A673 (cell line): ENCODE measurements at regions not wholly inside any gene's neighbourhood (a gene's known extent, or its start where the extent isn't known, plus 50 kb on each side); places are given as distances from the start of the nearest gene placed in this dataset.

Source experiments
- BruUV-seq: library from RNA; stranded (reverse); fragments of 400-500 nt; replicated peaks from 2 replicates; lab custom pipeline; 2021; lab: Mats Ljungman, UMichigan
- CTCF ChIA-PET: fragments of 300-600 bp; sonication (Branson Sonifier 250); formaldehyde crosslinking; loops from one replicate; lab custom pipeline; 2022; ENCODE audit warnings: antibody characterized with exemption; lab: Charles Lee
- POLR2A ChIA-PET: fragments of 300-600 bp; sonication (Branson Sonifier 250); formaldehyde crosslinking; loops from one replicate; lab custom pipeline; 2022; ENCODE audit warnings: antibody characterized with exemption; ENCODE audit not compliant: low non-redundant PET; lab: Charles Lee
- DNase-seq: peaks from one replicate; pipeline ENCODE4 v3.0.0-alpha.2; 2015; ENCODE audit warnings: low spot score
- H3K27ac ChIP-seq: fragments of 200-600 bp; sonication (generic); 2 replicates; pipeline ENCODE4 v1.5.1; 2016; ENCODE audit warnings: mixed run types, low read depth, mild to moderate bottlenecking, mixed read lengths, antibody characterized with exemption, low read length; ENCODE audit not compliant: poor library complexity, severe bottlenecking
- H3K27me3 ChIP-seq: fragments of 200-600 bp; sonication (generic); replicated peaks from 2 replicates; pipeline ENCODE4 v1.6.1; 2017; ENCODE audit warnings: mixed run types, low read depth, mild to moderate bottlenecking, mixed read lengths, antibody characterized with exemption, low read length; ENCODE audit not compliant: insufficient read depth, poor library complexity
- H3K36me3 ChIP-seq: fragments of 200-600 bp; sonication (generic); 2 replicates; pipeline ENCODE4 v1.6.1; 2016; ENCODE audit warnings: mixed run types, mild to moderate bottlenecking, mixed read lengths, antibody characterized with exemption, low read length; ENCODE audit not compliant: insufficient read depth, poor library complexity, severe bottlenecking
- H3K4me1 ChIP-seq: fragments of 200-600 bp; sonication (generic); 2 replicates; pipeline ENCODE4 v1.6.1; 2017; ENCODE audit warnings: mixed run types, mild to moderate bottlenecking, mixed read lengths, antibody characterized with exemption, low read length; ENCODE audit not compliant: insufficient read depth, poor library complexity, severe bottlenecking
- H3K4me3 ChIP-seq: fragments of 200-600 bp; sonication (generic); 2 replicates; pipeline ENCODE4 v1.5.1; 2016; ENCODE audit warnings: low read depth, mixed run types, mild to moderate bottlenecking, mixed read lengths, low read length; ENCODE audit not compliant: poor library complexity, severe bottlenecking
- H3K9me3 ChIP-seq: fragments of 200-600 bp; sonication (generic); 2 replicates; pipeline ENCODE4 v1.6.1; 2016; ENCODE audit warnings: mixed run types, low read depth, mild to moderate bottlenecking, mixed read lengths, antibody characterized with exemption, low read length; ENCODE audit not compliant: poor library complexity, severe bottlenecking
- EZH2 ChIP-seq: fragments of 200-600 bp; sonication (generic); IDR thresholded peaks from 2 replicates; pipeline ENCODE4 v1.6.1; 2017; ENCODE audit warnings: borderline replicate concordance, low read depth, mild to moderate bottlenecking, mixed read lengths, antibody characterized with exemption, low read length; ENCODE audit not compliant: poor library complexity, severe bottlenecking
- intact Hi-C: fragments of 100-400 bp; cut with micrococcal nuclease; formaldehyde crosslinking; loops from one replicate; pipeline ENCODE4 v1.10.0; 2022; ENCODE audit not compliant: unreplicated experiment
- TF ChIP-seq, protein P1 (sequence below): fragments of 300-800, 200-600 bp; sonication (generic); conservative IDR thresholded peaks from 2 replicates; pipeline ENCODE4 v1.5.1; 2017; ENCODE audit warnings: low read depth, mild to moderate bottlenecking, antibody characterized with exemption, low read length, moderate library complexity, mixed read lengths

DNA sequence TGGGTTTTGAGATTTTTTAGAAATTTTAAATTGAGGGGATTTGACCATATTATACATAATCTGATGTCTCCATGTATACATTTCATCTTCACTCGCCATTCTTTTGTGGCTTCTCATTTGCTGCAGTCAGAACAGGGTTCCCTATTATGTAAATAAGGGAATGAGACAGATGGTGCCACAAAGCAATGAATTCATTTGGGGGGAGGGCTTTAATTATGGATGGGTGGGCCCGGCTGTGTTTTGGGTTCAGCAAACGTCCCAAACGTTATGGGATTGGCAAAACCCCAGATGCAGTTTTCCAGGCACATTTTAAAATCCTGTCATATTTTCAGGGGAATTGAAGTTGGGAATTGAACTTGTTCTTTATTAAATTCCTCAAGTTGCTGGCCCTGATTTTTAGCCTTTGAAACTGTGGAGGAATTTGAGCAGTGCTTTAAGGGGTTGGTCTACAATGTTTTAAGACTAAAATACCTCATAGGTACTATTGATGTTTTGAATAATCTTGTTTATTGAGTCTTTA, 558.5 kb upstream of the ZNF462 start:
- no peaks in the 10 kb centered on the region for H3K9me3 ChIP-seq
- POLR2A ChIA-PET: no interaction called here
- CTCF ChIA-PET: no interaction called here
- H3K4me1 ChIP-seq: no peaks in the 10 kb centered on the region
- no peak for DNase-seq
- TF ChIP-seq, protein P1, sequence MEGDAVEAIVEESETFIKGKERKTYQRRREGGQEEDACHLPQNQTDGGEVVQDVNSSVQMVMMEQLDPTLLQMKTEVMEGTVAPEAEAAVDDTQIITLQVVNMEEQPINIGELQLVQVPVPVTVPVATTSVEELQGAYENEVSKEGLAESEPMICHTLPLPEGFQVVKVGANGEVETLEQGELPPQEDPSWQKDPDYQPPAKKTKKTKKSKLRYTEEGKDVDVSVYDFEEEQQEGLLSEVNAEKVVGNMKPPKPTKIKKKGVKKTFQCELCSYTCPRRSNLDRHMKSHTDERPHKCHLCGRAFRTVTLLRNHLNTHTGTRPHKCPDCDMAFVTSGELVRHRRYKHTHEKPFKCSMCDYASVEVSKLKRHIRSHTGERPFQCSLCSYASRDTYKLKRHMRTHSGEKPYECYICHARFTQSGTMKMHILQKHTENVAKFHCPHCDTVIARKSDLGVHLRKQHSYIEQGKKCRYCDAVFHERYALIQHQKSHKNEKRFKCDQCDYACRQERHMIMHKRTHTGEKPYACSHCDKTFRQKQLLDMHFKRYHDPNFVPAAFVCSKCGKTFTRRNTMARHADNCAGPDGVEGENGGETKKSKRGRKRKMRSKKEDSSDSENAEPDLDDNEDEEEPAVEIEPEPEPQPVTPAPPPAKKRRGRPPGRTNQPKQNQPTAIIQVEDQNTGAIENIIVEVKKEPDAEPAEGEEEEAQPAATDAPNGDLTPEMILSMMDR: no peak
- TF ChIP-seq EZH2: no peak
- H3K27me3 ChIP-seq: no peaks in the 10 kb centered on the region
- no peaks in the 10 kb centered on the region for H3K36me3 ChIP-seq
- intact Hi-C loops: no loop called here
- BruUV-seq: no TSS peak
- no peak overlapping the region for H3K4me3 ChIP-seq
- H3K27ac ChIP-seq: no peak overlapping the region

DNA sequence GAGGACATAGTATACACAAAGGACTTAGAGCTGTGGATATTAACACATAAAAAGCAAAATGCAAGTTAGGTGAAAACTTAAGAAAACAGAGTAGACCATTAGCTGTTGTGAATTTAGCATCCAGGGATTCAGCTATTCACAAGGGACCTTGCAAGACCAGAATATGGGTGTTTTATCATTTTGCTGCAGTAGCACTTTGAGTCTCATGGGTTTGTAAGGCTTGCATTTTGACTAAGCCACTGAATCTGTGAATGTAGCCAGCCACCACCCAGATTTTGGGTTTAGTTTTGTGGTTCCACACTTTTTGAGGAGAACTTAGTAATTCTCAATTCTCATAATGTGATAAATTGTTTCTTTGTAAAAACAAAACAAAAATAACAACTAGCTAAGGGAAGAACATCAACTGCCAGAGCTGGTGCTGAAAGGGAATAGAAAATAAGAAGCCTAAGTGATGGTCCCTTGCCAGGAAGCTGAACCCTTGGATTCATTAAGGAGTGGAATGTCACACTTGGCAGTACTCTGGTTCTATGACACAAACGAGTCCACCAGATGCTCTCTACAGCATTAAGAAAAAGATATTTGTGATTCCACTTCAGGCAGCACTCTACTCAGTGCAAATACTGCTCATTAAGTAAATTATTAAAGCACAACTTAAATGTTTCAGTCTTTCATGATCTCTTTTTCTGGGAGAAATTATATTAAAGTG, 557.4 kb upstream of the ZNF462 start:
- Histone ChIP-seq H3K4me3 (no peak overlapping the region), H3K27ac (no peak overlapping the region), H3K36me3 (no peaks in the 10 kb centered on the region), H3K27me3 (no peaks in the 10 kb centered on the region), H3K9me3 (no peaks in the 10 kb centered on the region), H3K4me1 (no peaks in the 10 kb centered on the region)
- TF ChIP-seq, protein P1: no peak
- no peak for TF ChIP-seq EZH2
- no peak for DNase-seq
- ChIA-PET POLR2A (no interaction called here), CTCF (no interaction called here)
- BruUV-seq: no TSS peak
- intact Hi-C loops: no loop called here

DNA sequence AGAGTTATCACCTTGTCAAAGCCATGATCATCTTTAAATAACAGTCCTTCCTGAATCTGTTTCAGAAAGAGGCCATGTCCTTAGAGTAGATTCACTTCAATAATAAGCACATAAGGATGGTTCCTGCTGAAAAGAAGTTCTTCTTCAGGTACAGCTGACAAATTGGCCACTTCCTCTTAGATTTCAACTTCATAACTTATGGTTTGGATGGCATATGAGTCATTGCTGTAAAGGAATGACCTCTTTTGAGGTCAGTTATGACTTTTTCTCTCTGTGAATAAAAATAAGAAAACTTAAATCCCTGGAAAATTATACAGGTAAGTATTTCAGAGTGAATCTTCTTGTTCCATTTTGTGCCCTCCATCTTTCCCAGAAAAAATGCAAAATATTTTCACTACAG, 555.3 kb upstream of the ZNF462 start:
- no peak overlapping the region for H3K4me3 ChIP-seq

More for the DNA sequence above, 555.3 kb upstream of the ZNF462 start:
- H3K27ac ChIP-seq: no peak overlapping the region
- intact Hi-C loops: no loop called here
- no peaks in the 10 kb centered on the region for H3K27me3 ChIP-seq
- TF ChIP-seq, protein P1: no peak
- TF ChIP-seq EZH2: no peak
- no peaks in the 10 kb centered on the region for H3K4me1 ChIP-seq
- no peak for DNase-seq
- no peaks in the 10 kb centered on the region for H3K36me3 ChIP-seq
- H3K9me3 ChIP-seq: no peaks in the 10 kb centered on the region
- POLR2A ChIA-PET: no interaction called here
- CTCF ChIA-PET: no interaction called here
- no TSS peak for BruUV-seq
